H54 (cell line): ENCODE measurements at regions not wholly inside any gene's neighbourhood (a gene's known extent, or its start where the extent isn't known, plus 50 kb on each side); places are given as distances from the start of the nearest gene placed in this dataset.

Experiments
- DNase-seq: peaks from one replicate; pipeline ENCODE4 v3.0.0; 2011; ENCODE audit warnings: low spot score, mixed read lengths; ENCODE audit not compliant: insufficient read length
- FAIRE-seq: peaks from 3 replicates; lab custom pipeline; 2011; peaks lifted over from hg19 to GRCh38; lab: Jason Lieb, UNC
- POLR2A ChIP-seq: IDR thresholded peaks from 2 replicates; pipeline ENCODE4 v1.6.1; 2011; ENCODE audit warnings: low read depth, mild to moderate bottlenecking, low read length

- no peak for TF ChIP-seq POLR2A
- FAIRE-seq (no peak), DNase-seq (no peak)
Observed at GRCh38 chr15:85847031-85847430, 52.3 kb upstream of the KLHL25 start.

- FAIRE-seq (no peak), DNase-seq (no peak)
- TF ChIP-seq POLR2A, result no peak
Observed at GRCh38 chr15:85849946-85850345, 55.2 kb upstream of the KLHL25 start.

GRCh38 chr15:85852969-85853368 is 58.2 kb upstream of the KLHL25 start:
- FAIRE-seq, result no peak
- no peak for TF ChIP-seq POLR2A
- DNase-seq, result no peak

GRCh38 chr15:85854345-85855097 is 59.8 kb upstream of the KLHL25 start:
- no peak for TF ChIP-seq POLR2A
- FAIRE-seq, result no peak
- peak; percentile 45 for DNase-seq

GRCh38 chr15:85858586-85859375 is 64.1 kb upstream of the KLHL25 start:
- FAIRE-seq (no peak), DNase-seq (peak; percentile 51)
- TF ChIP-seq POLR2A, result no peak

- TF ChIP-seq POLR2A, result no peak
- DNase-seq (no peak), FAIRE-seq (no peak)
Observed at GRCh38 chr15:85859671-85860070, 64.9 kb upstream of the KLHL25 start.

- no peak for DNase-seq
- TF ChIP-seq POLR2A, result no peak
- no peak for FAIRE-seq
Observed at GRCh38 chr15:85860394-85861161, 65.9 kb upstream of the KLHL25 start.

- DNase-seq (no peak), FAIRE-seq (no peak)
- TF ChIP-seq POLR2A, result no peak
Observed at GRCh38 chr15:85865070-85865684, 70.5 kb upstream of the KLHL25 start.

GRCh38 chr15:85867250-85867649 is 72.5 kb upstream of the KLHL25 start:
- DNase-seq (no peak), FAIRE-seq (no peak)
- TF ChIP-seq POLR2A, result no peak

GRCh38 chr15:85869124-85869523 is 74.4 kb upstream of the KLHL25 start:
- DNase-seq (no peak), FAIRE-seq (no peak)
- TF ChIP-seq POLR2A, result no peak

- no peak for FAIRE-seq
- no peak for DNase-seq
- TF ChIP-seq POLR2A, result no peak
Observed at GRCh38 chr15:85870216-85871014, 75.7 kb upstream of the KLHL25 start.

- TF ChIP-seq POLR2A, result no peak
- no peak for FAIRE-seq
- no peak for DNase-seq
Observed at GRCh38 chr15:85871545-85871944, 76.8 kb upstream of the KLHL25 start.

- no peak for TF ChIP-seq POLR2A
- DNase-seq (no peak), FAIRE-seq (no peak)
Observed at GRCh38 chr15:85872125-85872524, 77.4 kb upstream of the KLHL25 start.
